Sciatic nerve (tissue), 2 donors: ENCODE measurements at regions not wholly inside any gene's neighbourhood (a gene's known extent, or its start where the extent isn't known, plus 50 kb on each side); places are given as distances from the start of the nearest gene placed in this dataset.
A peak's percentile ranks its signal among the peaks of the same experiment; 100 is the strongest.
"Not testable (repeated sequence)": the region's sequence is repeated elsewhere in the genome, so short reads cannot be mapped to it uniquely, and the experiment has no call there.

Experiments
- ATAC-seq: fragments of 200-7000 bp; cut with Tn5 transposase; one replicate; pipeline ENCODE4 v1.9.1; 2020; ENCODE audit warnings: mild to moderate bottlenecking, moderate library complexity
- DNase-seq: peaks from one replicate; pipeline ENCODE4 v3.0.0-alpha.2; 2020; ENCODE audit warnings: low spot score
- intact Hi-C: fragments of 100-400 bp; cut with DNase I; formaldehyde crosslinking; loops from one replicate; pipeline ENCODE4 v1.14.2; 2022
- donor health status: DM: no; HTN: no; CAD: no.
- donor health status: DM: no; HTN: no; CAD: no.

GRCh38 chr3:177642042-177642803 lies 444.9 kb upstream of the TBL1XR1 start:
- ATAC-seq = no peak
- DNase-seq = no peak
- intact Hi-C loops = no loop called here

DNA sequence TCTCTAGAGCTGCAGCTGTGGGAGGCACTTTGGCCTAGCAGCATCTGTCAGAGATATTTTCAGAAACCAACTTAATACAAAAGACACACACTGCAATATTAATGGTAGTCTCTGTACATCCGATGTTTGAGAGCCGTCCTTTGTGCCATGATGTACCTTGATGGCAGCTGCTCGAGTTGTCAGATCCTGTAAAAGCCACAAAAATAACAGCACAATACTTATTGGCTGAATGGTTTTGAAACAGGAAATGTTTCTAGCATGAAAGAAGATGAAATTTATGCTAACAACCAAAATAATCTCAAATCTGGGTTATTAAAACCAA lies 445.5 kb upstream of the TBL1XR1 start:
- ATAC-seq = no peak
- no peak for DNase-seq
- intact Hi-C loops = no loop called here

- DNase-seq (no peak), ATAC-seq (no peak)
- intact Hi-C loops = no loop called here
These were observed 449.5 kb upstream of the TBL1XR1 start for GRCh38 chr3:177646749-177647148.

- ATAC-seq = no peak
- intact Hi-C loops = no loop called here
- DNase-seq = no peak
These were observed 450.1 kb upstream of the TBL1XR1 start for GRCh38 chr3:177647341-177647740.

DNA sequence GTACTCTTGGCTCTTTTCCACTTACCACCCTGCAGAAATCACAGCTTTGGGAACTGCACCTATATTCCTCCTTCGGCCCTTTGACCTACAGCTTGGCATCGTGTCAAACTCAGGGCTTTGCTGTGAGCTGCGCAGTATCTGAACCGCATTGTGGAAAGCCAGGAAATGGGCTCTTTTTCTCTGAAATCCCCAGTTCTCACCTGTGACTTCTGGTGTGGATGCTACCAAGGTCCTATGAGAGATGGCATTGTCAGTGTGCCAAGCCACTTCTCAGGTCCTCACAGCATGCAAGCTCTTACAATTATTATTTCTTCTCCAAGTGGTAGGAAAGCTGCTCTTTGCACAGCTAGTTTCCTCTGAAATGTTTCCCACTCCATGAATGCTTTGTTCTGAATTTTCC lies 450.6 kb upstream of the TBL1XR1 start:
- intact Hi-C loops = no loop called here
- ATAC-seq = peak; percentile 39
- DNase-seq = no peak

- DNase-seq (no peak), ATAC-seq (peak; percentile 74)
- intact Hi-C loops = no loop called here
These were observed 455.4 kb upstream of the TBL1XR1 start for GRCh38 chr3:177652556-177653291.

GRCh38 chr3:177657243-177657642 lies 460.0 kb upstream of the TBL1XR1 start:
- intact Hi-C loops = no loop called here
- ATAC-seq = no peak

GRCh38 chr3:177658354-177658753 lies 461.1 kb upstream of the TBL1XR1 start:
- DNase-seq (no peak), ATAC-seq (no peak)
- intact Hi-C loops = no loop called here

More at GRCh38 chr3:177657243-177657642, 460.0 kb upstream of the TBL1XR1 start:
- DNase-seq = no peak

GRCh38 chr3:177664380-177665103 lies 467.3 kb upstream of the TBL1XR1 start:
- intact Hi-C loops, ATAC-seq: not testable (repeated sequence)

DNA sequence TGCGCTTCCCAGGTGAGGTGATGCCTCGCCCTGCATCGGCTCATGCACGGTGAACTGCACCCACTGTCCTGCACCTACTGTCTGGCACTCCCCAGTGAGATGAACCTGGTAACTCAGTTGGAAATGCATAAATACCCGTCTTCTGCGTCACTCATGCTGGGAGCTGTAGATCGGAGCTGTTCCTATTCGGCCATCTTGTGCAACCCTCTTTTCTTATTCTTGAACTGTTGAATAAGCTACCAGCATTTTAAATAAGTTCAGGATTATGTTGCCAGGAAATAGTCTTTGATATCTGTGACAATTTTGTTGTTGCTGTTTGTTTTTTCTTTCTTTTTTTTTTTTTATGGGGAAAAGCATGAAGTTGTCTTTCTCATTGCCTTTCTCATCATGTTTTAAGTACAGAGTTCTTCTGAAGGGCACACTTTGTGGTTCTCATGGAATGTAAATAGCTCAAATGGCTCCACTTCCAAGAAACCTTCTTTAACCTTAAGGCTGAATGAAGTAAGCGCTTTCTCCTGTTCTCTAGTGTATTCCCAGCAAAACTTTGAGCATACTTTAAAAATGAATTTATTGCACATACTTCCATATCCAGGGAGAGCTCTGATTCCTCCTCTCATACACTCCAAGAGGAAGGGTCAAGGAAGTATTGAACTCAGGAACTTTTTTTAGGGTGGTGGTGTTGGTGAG lies 468.0 kb upstream of the TBL1XR1 start:
- ATAC-seq (peak; percentile 57), DNase-seq (no peak)
- intact Hi-C loops = no loop called here

More at GRCh38 chr3:177664380-177665103, 467.3 kb upstream of the TBL1XR1 start:
- DNase-seq = not testable (repeated sequence)

DNA sequence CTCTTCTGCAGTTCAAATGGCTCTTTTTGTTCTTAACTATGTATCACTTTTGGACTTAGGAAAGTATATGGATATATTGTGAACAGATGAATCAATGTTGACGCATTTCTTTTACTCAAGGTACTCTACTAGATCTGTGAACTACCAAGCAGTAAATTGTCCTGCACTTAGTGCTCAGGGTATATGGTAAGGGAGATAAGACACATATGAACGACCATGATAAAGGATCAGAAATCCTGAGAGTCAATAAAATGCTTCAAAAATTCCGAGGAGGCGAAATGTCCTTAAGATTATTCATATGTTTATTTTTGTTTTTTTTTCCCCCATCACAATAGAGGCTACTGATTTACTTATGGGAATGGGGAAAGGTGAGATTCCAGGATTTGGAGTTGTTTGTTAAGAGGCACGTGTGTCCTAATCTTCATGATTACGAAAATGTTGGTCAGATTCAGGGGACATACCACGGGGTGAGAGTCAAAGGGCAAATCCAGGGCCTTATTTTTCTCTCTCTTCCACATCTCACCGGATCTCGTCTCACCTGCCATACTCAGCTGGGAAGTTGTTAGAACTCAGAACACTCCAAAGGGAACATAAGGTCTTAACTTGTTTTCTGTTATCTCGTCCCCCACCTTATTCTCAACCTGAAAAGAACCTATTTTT lies 475.1 kb upstream of the TBL1XR1 start:
- no peak for ATAC-seq
- intact Hi-C loops = no loop called here

GRCh38 chr3:177673112-177673914 lies 476.0 kb upstream of the TBL1XR1 start:
- DNase-seq = no peak
- ATAC-seq = peak; percentile 91
- intact Hi-C loops = no loop called here

More for the DNA sequence above, 475.1 kb upstream of the TBL1XR1 start:
- DNase-seq = no peak

DNA sequence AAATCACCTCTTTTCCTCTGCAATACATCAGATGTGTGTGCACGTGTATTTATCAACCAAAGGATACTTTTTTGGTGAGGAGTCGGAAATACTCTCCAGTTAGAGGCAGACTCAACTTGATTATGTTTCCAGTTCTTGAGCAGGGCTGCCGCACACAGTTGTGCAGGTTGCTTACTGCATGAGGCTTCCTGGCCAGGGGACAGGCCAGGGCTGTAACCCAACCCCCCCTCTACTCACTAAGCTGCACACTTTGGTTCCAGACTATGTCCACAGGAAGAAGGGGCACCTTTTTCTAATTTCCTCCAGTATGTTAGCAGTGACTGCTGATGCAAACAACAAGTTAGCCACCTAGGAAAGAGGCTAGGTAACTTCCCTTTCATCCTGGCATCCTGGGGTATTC lies 476.9 kb upstream of the TBL1XR1 start:
- intact Hi-C loops = no loop called here
- ATAC-seq (no peak), DNase-seq (no peak)

GRCh38 chr3:177676148-177676547 lies 478.9 kb upstream of the TBL1XR1 start:
- ATAC-seq = no peak
- intact Hi-C loops = no loop called here

DNA sequence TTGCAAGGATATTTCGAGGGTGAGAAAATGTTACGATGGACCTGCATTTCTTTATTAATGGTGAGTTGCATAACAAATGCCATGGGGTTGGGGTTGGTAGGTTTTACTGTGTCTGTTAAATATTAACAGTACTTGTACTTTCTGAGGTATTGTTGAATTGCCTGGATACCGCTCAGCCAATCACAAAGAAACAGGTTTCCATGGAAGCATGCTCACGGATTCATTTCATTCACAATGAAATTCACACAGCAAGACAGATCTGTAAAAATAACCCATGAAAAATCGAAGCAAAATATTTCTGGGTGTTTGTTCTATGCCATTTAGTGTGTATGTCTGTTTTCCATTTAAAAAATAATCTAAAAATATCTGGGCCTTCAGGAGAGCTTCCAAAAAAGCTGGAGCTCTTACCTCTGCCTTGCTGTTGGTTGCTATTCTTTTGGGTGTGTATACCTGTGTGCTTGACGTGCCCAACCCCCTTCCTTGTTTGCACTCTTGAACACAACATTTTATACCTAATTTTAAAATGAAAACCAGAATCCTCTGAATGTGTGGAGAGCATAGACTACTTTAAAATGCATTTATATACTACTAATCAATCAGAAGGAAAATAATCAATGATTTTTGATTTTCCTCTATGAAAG lies 479.8 kb upstream of the TBL1XR1 start:
- ATAC-seq = no peak
- intact Hi-C loops = no loop called here
- DNase-seq = no peak

More at GRCh38 chr3:177676148-177676547, 478.9 kb upstream of the TBL1XR1 start:
- DNase-seq = no peak

DNA sequence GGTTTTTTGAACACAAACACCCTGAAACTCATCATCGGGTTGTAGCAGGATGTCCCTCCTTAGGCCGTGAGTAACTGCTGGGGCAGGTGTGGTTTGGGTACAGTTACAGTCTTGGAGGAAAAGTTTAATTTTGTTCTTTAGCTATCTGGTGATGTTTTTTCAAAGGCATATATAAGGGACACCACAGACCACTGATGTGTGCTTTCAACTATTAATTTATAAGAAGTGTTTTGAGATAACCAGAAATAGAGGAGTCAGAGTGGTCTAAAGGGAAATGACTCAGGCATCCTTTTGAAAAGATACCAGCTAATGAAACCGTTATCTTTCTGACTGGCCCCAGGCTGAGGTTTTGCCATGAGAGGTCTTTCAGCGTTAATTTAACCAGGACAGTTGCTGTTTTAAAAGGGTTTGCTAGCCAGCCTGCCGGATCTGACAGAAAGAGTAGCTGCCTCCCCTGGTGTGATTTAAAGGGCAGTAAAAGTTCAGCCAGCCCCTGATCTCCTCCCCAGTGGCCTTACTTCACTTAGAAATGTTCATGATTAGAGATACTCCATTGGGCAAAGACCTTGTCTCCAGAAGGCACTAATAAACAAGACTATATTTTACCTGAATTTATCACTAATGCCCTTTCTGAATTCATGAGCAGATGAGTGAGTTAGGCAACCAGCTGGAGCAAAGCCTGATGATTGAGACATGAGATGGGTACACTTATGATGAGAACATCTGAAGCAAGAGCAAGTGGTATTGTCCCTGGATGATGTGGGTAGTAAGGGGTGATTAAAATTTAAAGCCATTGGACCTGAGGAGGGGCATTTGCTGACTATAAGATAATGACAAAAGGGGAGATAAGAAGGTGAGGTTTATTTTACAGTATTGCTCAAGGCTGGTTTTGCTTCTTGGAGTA lies 482.5 kb upstream of the TBL1XR1 start:
- ATAC-seq (peak; percentile 67), DNase-seq (no peak)
- intact Hi-C loops = no loop called here

GRCh38 chr3:177680472-177680821 lies 483.2 kb upstream of the TBL1XR1 start:
- intact Hi-C loops = no loop called here
- DNase-seq (no peak), ATAC-seq (no peak)
